ENCODE measurements at regions not wholly inside any gene's neighbourhood (a gene's known extent, or its start where the extent isn't known, plus 50 kb on each side); places are given as distances from the start of the nearest gene placed in this dataset.

DNA sequence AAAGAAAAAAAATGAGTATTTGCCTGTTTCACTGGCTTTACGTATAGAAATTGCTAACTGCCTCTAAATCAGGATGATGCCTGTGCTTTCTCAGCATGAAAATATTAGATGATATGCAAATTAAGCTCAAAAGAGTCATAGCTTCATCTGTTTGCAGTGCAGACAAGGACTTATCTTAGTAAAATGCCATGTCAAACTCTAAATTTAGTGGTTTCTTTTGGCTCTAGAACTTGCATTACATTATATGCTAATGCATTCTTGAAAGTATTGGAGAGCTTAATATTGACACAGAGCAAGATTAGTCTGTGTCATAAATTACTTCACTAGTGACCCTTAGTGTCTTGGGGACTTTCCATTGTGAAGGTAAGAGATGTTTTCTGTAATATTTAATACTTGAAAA, 1109.1 kb upstream of the NRXN1 start:
- TF ChIP-seq, protein P1, sequence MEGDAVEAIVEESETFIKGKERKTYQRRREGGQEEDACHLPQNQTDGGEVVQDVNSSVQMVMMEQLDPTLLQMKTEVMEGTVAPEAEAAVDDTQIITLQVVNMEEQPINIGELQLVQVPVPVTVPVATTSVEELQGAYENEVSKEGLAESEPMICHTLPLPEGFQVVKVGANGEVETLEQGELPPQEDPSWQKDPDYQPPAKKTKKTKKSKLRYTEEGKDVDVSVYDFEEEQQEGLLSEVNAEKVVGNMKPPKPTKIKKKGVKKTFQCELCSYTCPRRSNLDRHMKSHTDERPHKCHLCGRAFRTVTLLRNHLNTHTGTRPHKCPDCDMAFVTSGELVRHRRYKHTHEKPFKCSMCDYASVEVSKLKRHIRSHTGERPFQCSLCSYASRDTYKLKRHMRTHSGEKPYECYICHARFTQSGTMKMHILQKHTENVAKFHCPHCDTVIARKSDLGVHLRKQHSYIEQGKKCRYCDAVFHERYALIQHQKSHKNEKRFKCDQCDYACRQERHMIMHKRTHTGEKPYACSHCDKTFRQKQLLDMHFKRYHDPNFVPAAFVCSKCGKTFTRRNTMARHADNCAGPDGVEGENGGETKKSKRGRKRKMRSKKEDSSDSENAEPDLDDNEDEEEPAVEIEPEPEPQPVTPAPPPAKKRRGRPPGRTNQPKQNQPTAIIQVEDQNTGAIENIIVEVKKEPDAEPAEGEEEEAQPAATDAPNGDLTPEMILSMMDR (IDR thresholded peaks at IDR 0.05 in 4 of 5, conservative IDR thresholded peaks at IDR 0.05 in 1 of 5): no peak
- no peak for TF ChIP-seq POLR2A (IDR thresholded peaks at IDR 0.05)

Data from gastrocnemius medialis (tissue), 4 donors.